ENCODE measurements at regions not wholly inside any gene's neighbourhood (a gene's known extent, or its start where the extent isn't known, plus 50 kb on each side); places are given as distances from the start of the nearest gene placed in this dataset.
"Not testable (repeated sequence)": the region's sequence is repeated elsewhere in the genome, so short reads cannot be mapped to it uniquely, and the experiment has no call there.

- 63 to 75% (median 65%) methylated on average over 7 of the region's 7 CpGs for WGBS, 5 donors
- intact Hi-C loops (cut with DNase I; ENCODE audit: low total_unique reads), result no loop called here
Observed at GRCh38 chr5:155665361-155665760, 651.8 kb downstream of the KIF4B start.

GRCh38 chr5:155672001-155672400, 655.0 kb upstream of the SGCD start:
- not testable (repeated sequence) for H3K4me1 ChIP-seq

More at GRCh38 chr5:155665361-155665760, 651.8 kb downstream of the KIF4B start:
- no peaks in the 10 kb centered on the region for H3K27me3 ChIP-seq (replicated peaks in 1 of 7)
- H3K4me3 ChIP-seq, result no peak overlapping the region
- no peaks in the 10 kb centered on the region for H3K36me3 ChIP-seq
- TF ChIP-seq POLR2AphosphoS5 (IDR thresholded peaks at IDR 0.05) (no peak), CTCF (IDR thresholded peaks at IDR 0.05 in 8 of 11, conservative IDR thresholded peaks at IDR 0.05 in 3 of 11) (no peak), POLR2A (IDR thresholded peaks at IDR 0.05) (no peak)
- no peak overlapping the region for H3K27ac ChIP-seq
- H3K4me1 ChIP-seq, result no peaks in the 10 kb centered on the region
- no peak for DNase-seq
- H3K9me3 ChIP-seq, result no peaks in the 10 kb centered on the region

DNA sequence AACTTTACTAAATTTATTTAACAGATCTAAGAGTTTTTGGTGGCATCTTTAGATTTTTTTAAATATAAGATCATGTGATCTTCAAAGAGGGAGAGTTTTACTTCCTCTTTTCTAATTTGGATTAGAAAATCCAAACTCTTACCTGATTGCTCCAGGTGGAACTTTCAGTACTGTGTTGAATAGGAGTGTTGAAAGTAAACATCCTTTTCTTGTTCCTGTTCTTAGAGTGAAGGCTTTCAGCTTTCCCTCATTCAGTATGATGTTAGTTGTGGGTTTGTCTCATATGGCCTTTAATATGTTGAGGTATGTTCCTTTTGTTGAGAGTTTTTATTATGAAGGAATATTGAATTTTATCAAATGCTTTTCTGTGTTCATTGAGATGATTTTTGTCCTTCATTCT, 650.0 kb upstream of the SGCD start:
- Histone ChIP-seq H3K36me3 (no peaks in the 10 kb centered on the region), H3K9me3 (peaks cover 0 to 36% (median 9%) of the 10 kb centered on the region in 8 donors), H3K27ac (no peak overlapping the region), H3K4me3 (no peak overlapping the region), H3K4me1 (no peaks in the 10 kb centered on the region), H3K27me3 (replicated peaks in 1 of 7) (no peaks in the 10 kb centered on the region)
- intact Hi-C loops (cut with DNase I; ENCODE audit: low total_unique reads), result no loop called here
- no peak for DNase-seq
- TF ChIP-seq POLR2AphosphoS5 (IDR thresholded peaks at IDR 0.05) (no peak), POLR2A (IDR thresholded peaks at IDR 0.05) (no peak), CTCF (IDR thresholded peaks at IDR 0.05 in 8 of 11, conservative IDR thresholded peaks at IDR 0.05 in 3 of 11) (no peak)

More at GRCh38 chr5:155672001-155672400, 655.0 kb upstream of the SGCD start:
- DNase-seq; H3K4me3 ChIP-seq; H3K36me3 ChIP-seq; H3K27me3 ChIP-seq (replicated peaks in 1 of 7); H3K27ac ChIP-seq; intact Hi-C loops (cut with DNase I; ENCODE audit: low total_unique reads): not testable (repeated sequence)
- H3K9me3 ChIP-seq, result peaks cover 0 to 23% (median 9%) of the 10 kb centered on the region in 8 donors
- 55 to 71% (median 64%) methylated on average over 7 of the region's 7 CpGs for WGBS, 5 donors

- TF ChIP-seq POLR2AphosphoS5 (IDR thresholded peaks at IDR 0.05), result no peak
- no peak for TF ChIP-seq POLR2A (IDR thresholded peaks at IDR 0.05)
- no peak for TF ChIP-seq CTCF (IDR thresholded peaks at IDR 0.05 in 8 of 11, conservative IDR thresholded peaks at IDR 0.05 in 3 of 11)
Observed at GRCh38 chr5:155678371-155678770, 648.6 kb upstream of the SGCD start.

GRCh38 chr5:155679530-155679929, 647.4 kb upstream of the SGCD start:
- H3K36me3 ChIP-seq, result no peaks in the 10 kb centered on the region
- peaks cover 0 to 50% (median 10%) of the 10 kb centered on the region in 8 donors for H3K9me3 ChIP-seq
- no peak overlapping the region for H3K4me3 ChIP-seq
- no peak overlapping the region for H3K27ac ChIP-seq
- no peaks in the 10 kb centered on the region for H3K4me1 ChIP-seq
- WGBS, 5 donors, result 39 to 76% (median 44%) methylated on average over 1 of the region's 1 CpG
- TF ChIP-seq POLR2A (IDR thresholded peaks at IDR 0.05) (no peak), POLR2AphosphoS5 (IDR thresholded peaks at IDR 0.05) (no peak), CTCF (IDR thresholded peaks at IDR 0.05 in 8 of 11, conservative IDR thresholded peaks at IDR 0.05 in 3 of 11) (no peak)
- no peak for DNase-seq
- H3K27me3 ChIP-seq (replicated peaks in 1 of 7), result no peaks in the 10 kb centered on the region
- intact Hi-C loops (cut with DNase I; ENCODE audit: low total_unique reads), result no loop called here

More at GRCh38 chr5:155678371-155678770, 648.6 kb upstream of the SGCD start:
- no peaks in the 10 kb centered on the region for H3K27me3 ChIP-seq (replicated peaks in 1 of 7)
- no peaks in the 10 kb centered on the region for H3K4me1 ChIP-seq
- intact Hi-C loops (cut with DNase I; ENCODE audit: low total_unique reads), result no loop called here
- 76 to 83% (median 81%) methylated on average over 2 of the region's 2 CpGs for WGBS, 5 donors
- H3K36me3 ChIP-seq, result no peaks in the 10 kb centered on the region
- DNase-seq, result no peak
- no peak overlapping the region for H3K27ac ChIP-seq
- H3K9me3 ChIP-seq, result peaks cover 0 to 39% (median 9%) of the 10 kb centered on the region in 8 donors
- no peak overlapping the region for H3K4me3 ChIP-seq

Data from spleen (tissue), 11 donors.